GM12878 (cell line): ENCODE measurements at regions not wholly inside any gene's neighbourhood (a gene's known extent, or its start where the extent isn't known, plus 50 kb on each side); places are given as distances from the start of the nearest gene placed in this dataset.

Experiments used
- ATAC-seq: fragments of 200-7000 bp; cut with Tn5 transposase; 3 replicates; pipeline ENCODE4 v1.9.1; 2020; ENCODE audit warnings: mild to moderate bottlenecking, moderate library complexity
- BruUV-seq: library from RNA; stranded (reverse); fragments of 400-500 nt; replicated peaks from 2 replicates; lab custom pipeline; 2021; lab: Mats Ljungman, UMichigan
- CTCF ChIA-PET: fragments of 300-600 bp; sonication (Branson Sonifier 250); formaldehyde crosslinking; extraction: SDS; loops from one replicate; lab custom pipeline; 2021; ENCODE audit warnings: inconsistent platforms; lab: Yijun Ruan, JAX
- POLR2A ChIA-PET: fragments of 350-600 bp; formaldehyde crosslinking; extraction: SDS; loops from one replicate; lab custom pipeline; 2021; ENCODE audit warnings: inconsistent platforms; lab: Charles Lee
- RAD21 ChIA-PET: fragments of 300-600 bp; sonication (Branson Sonifier 250); formaldehyde crosslinking; loops from one replicate; lab custom pipeline; 2023; ENCODE audit warnings: antibody characterized with exemption; ENCODE audit not compliant: unreplicated experiment; lab: Charles Lee
- SMC1A ChIA-PET: fragments of 300-600 bp; sonication (Branson Sonifier 250); formaldehyde crosslinking; loops from one replicate; lab custom pipeline; 2023; ENCODE audit not compliant: unreplicated experiment, uncharacterized antibody; lab: Charles Lee
- DNase-seq: peaks from one replicate; pipeline ENCODE4 v3.0.0-alpha.2; 2011; ENCODE audit warnings: low read depth, low spot score
- FAIRE-seq: peaks from 3 replicates; lab custom pipeline; 2011; peaks lifted over from hg19 to GRCh38; lab: Jason Lieb, UNC
- H2AFZ ChIP-seq: 2 replicates; pipeline ENCODE4 v1.6.0; 2011; ENCODE audit warnings: low read depth, low read length, control low read depth; ENCODE audit not compliant: control insufficient read depth
- H3K27ac ChIP-seq: 2 replicates; pipeline ENCODE4 v1.5.1; 2011; ENCODE audit warnings: control low read depth; ENCODE audit not compliant: control insufficient read depth, insufficient read depth
- H3K27me3 ChIP-seq, 2 experiments: replicated peaks in 1 of 2; 2 replicates each; pipeline versions ENCODE4 v1.6.0 to v1.6.1; 2011; ENCODE audit warnings: low read length in 1 of 2; ENCODE audit not compliant: control insufficient read depth in 2 of 2, insufficient read depth in 2 of 2
- H3K36me3 ChIP-seq, 2 experiments: 2 replicates each; pipeline ENCODE4 v1.5.1; 2011; ENCODE audit warnings: low read length in 1 of 2; ENCODE audit not compliant: control insufficient read depth in 2 of 2, insufficient read depth in 2 of 2
- H3K4me1 ChIP-seq: 2 replicates; pipeline ENCODE4 v1.6.1; 2011; ENCODE audit warnings: mild to moderate bottlenecking, low read length, moderate library complexity, mixed read lengths; ENCODE audit not compliant: control insufficient read depth, insufficient read depth
- H3K4me2 ChIP-seq: 2 replicates; pipeline ENCODE4 v1.6.0; 2011; ENCODE audit warnings: control low read depth; ENCODE audit not compliant: control insufficient read depth, insufficient read depth
- H3K4me3 ChIP-seq: fragments of 200-600 bp; sonication (generic); 2 replicates; pipeline ENCODE4 v1.5.1; 2016
- H3K79me2 ChIP-seq: 2 replicates; pipeline ENCODE4 v1.6.0; 2011; ENCODE audit warnings: low read length; ENCODE audit not compliant: control insufficient read depth, insufficient read depth
- H3K9ac ChIP-seq: 2 replicates; pipeline ENCODE4 v1.8.0; 2011; ENCODE audit warnings: low read length, control low read depth, mixed read lengths; ENCODE audit not compliant: control insufficient read depth, insufficient read depth
- H3K9me3 ChIP-seq: replicated peaks from 3 replicates; pipeline ENCODE4 v1.5.1; 2011; ENCODE audit warnings: mild to moderate bottlenecking, low read length; ENCODE audit not compliant: control insufficient read depth, insufficient read depth
- H4K20me1 ChIP-seq: 2 replicates; pipeline ENCODE4 v1.6.0; 2011; ENCODE audit not compliant: control insufficient read depth, insufficient read depth
- BRCA1 ChIP-seq: IDR thresholded peaks from 2 replicates; pipeline ENCODE4 v1.6.1; 2011; ENCODE audit warnings: low read depth, low read length, improper control_type of control experiment
- FOXM1 ChIP-seq: IDR thresholded peaks from 2 replicates; pipeline ENCODE4 v1.6.1; 2012; ENCODE audit warnings: low read depth, mild to moderate bottlenecking, inconsistent platforms, low read length, moderate library complexity
- HSF1 ChIP-seq: fragments of 150-350 bp; IDR thresholded peaks from 2 replicates; pipeline ENCODE4 v1.6.1; 2014; ENCODE audit warnings: mild to moderate bottlenecking, low read depth, low read length
- IRF5 ChIP-seq: fragments of 450-650 bp; IDR thresholded peaks from 2 replicates; pipeline ENCODE4 v1.6.1; 2017; ENCODE audit warnings: borderline replicate concordance
- KDM1A ChIP-seq: fragments of 200-600 bp; sonication (generic); IDR thresholded peaks from 2 replicates; pipeline ENCODE4 v1.6.1; 2016; ENCODE audit warnings: borderline replicate concordance
- MTA3 ChIP-seq: IDR thresholded peaks from 2 replicates; pipeline ENCODE4 v1.6.1; 2012; ENCODE audit warnings: low read length, inconsistent platforms, borderline replicate concordance
- NR2C2 ChIP-seq: IDR thresholded peaks from 2 replicates; pipeline ENCODE4 v1.6.1; 2011; ENCODE audit warnings: borderline replicate concordance, low read depth; ENCODE audit not compliant: control insufficient read depth, insufficient read length
- SMAD5 ChIP-seq: IDR thresholded peaks from 2 replicates; pipeline ENCODE4 v1.6.1; 2016; ENCODE audit warnings: antibody characterized with exemption, low read depth
- USF2 ChIP-seq: IDR thresholded peaks from 2 replicates; pipeline ENCODE4 v1.6.1; 2011; ENCODE audit warnings: low read depth, low read length, improper control_type of control experiment, borderline replicate concordance
- YBX1 ChIP-seq: fragments of 450-650 bp; IDR thresholded peaks from 2 replicates; pipeline ENCODE4 v1.6.1; 2016; ENCODE audit warnings: antibody characterized with exemption
- ZNF207 ChIP-seq: fragments of 450-650 bp; IDR thresholded peaks from 2 replicates; pipeline ENCODE4 v1.6.1; 2014; ENCODE audit warnings: antibody characterized with exemption, mild to moderate bottlenecking, borderline replicate concordance
- WGBS: methylation state at CpG from one replicate; pipeline ENCODE4 v1.1.6; 2016; ENCODE audit warnings: low lambda C conversion rate; ENCODE audit not compliant: insufficient replicate concordance, insufficient coverage; ENCODE audit errors: missing lambda C conversion rate; 5-methylcytosine and 5-hydroxymethylcytosine counted together
- in situ Hi-C: fragments of 300-500 bp; cut with MboI; formaldehyde crosslinking; loops from 9 replicates; pipeline ENCODE4 v1.14.3; 2018; ENCODE audit warnings: mixed read lengths
- intact Hi-C: fragments of 100-400 bp; cut with micrococcal nuclease; formaldehyde crosslinking; loops from one replicate; pipeline ENCODE4 v1.14.2; 2022; ENCODE audit not compliant: unreplicated experiment
- TF ChIP-seq, protein P1 (sequence below): fragments of 450-650 bp; IDR thresholded peaks from 2 replicates; pipeline ENCODE4 v1.6.1; 2017; ENCODE audit warnings: mild to moderate bottlenecking, moderate library complexity

- TF ChIP-seq HSF1 (no peak), KDM1A (no peak), USF2 (no peak), ZNF207 (no peak)
Measured at GRCh38 chr4:165700855-165701254, 172.2 kb upstream of the TLL1 start (continued).

GRCh38 chr4:165707128-165707527 is 165.9 kb upstream of the TLL1 start:
- intact Hi-C loops = no loop called here
- no peak overlapping the region for H3K4me2 ChIP-seq
- ChIA-PET CTCF (no interaction called here), RAD21 (interaction anchor here (0.7 kb wide), 1 partner anchor 375 kb away, joined by 3 read pairs; no protein-coding TSS in a partner anchor), POLR2A (no interaction called here), SMC1A (interaction anchor here (2.0 kb wide), 1 partner anchor 11 kb away, joined by 4 read pairs; no protein-coding TSS in a partner anchor)
- H2AFZ ChIP-seq = no peak overlapping the region
- no peaks in the 10 kb centered on the region for H3K9me3 ChIP-seq
- H4K20me1 ChIP-seq = no peaks in the 10 kb centered on the region
- FAIRE-seq (no peak), ATAC-seq (no peak), DNase-seq (no peak)
- WGBS = 19% methylated on average over 3 of the region's 4 CpGs
- no peak overlapping the region for H3K27ac ChIP-seq
- H3K27me3 ChIP-seq = no peaks in the 10 kb centered on the region
- BruUV-seq = no TSS peak
- H3K79me2 ChIP-seq = no peaks in the 10 kb centered on the region
- in situ Hi-C loops = no loop called here
- no peaks in the 10 kb centered on the region for H3K36me3 ChIP-seq
- no peak overlapping the region for H3K4me3 ChIP-seq
- no peaks in the 10 kb centered on the region for H3K4me1 ChIP-seq
- H3K9ac ChIP-seq = no peak overlapping the region
- TF ChIP-seq FOXM1 (no peak), SMAD5 (no peak), MTA3 (no peak), NR2C2 (no peak), IRF5 (no peak), BRCA1 (no peak), USF2 (no peak), YBX1 (no peak)
- TF ChIP-seq, protein P1, sequence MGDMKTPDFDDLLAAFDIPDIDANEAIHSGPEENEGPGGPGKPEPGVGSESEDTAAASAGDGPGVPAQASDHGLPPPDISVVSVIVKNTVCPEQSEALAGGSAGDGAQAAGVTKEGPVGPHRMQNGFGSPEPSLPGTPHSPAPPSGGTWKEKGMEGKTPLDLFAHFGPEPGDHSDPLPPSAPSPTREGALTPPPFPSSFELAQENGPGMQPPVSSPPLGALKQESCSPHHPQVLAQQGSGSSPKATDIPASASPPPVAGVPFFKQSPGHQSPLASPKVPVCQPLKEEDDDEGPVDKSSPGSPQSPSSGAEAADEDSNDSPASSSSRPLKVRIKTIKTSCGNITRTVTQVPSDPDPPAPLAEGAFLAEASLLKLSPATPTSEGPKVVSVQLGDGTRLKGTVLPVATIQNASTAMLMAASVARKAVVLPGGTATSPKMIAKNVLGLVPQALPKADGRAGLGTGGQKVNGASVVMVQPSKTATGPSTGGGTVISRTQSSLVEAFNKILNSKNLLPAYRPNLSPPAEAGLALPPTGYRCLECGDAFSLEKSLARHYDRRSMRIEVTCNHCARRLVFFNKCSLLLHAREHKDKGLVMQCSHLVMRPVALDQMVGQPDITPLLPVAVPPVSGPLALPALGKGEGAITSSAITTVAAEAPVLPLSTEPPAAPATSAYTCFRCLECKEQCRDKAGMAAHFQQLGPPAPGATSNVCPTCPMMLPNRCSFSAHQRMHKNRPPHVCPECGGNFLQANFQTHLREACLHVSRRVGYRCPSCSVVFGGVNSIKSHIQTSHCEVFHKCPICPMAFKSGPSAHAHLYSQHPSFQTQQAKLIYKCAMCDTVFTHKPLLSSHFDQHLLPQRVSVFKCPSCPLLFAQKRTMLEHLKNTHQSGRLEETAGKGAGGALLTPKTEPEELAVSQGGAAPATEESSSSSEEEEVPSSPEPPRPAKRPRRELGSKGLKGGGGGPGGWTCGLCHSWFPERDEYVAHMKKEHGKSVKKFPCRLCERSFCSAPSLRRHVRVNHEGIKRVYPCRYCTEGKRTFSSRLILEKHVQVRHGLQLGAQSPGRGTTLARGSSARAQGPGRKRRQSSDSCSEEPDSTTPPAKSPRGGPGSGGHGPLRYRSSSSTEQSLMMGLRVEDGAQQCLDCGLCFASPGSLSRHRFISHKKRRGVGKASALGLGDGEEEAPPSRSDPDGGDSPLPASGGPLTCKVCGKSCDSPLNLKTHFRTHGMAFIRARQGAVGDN = no peak
